ENCODE measurements at regions not wholly inside any gene's neighbourhood (a gene's known extent, or its start where the extent isn't known, plus 50 kb on each side); places are given as distances from the start of the nearest gene placed in this dataset.

DNA sequence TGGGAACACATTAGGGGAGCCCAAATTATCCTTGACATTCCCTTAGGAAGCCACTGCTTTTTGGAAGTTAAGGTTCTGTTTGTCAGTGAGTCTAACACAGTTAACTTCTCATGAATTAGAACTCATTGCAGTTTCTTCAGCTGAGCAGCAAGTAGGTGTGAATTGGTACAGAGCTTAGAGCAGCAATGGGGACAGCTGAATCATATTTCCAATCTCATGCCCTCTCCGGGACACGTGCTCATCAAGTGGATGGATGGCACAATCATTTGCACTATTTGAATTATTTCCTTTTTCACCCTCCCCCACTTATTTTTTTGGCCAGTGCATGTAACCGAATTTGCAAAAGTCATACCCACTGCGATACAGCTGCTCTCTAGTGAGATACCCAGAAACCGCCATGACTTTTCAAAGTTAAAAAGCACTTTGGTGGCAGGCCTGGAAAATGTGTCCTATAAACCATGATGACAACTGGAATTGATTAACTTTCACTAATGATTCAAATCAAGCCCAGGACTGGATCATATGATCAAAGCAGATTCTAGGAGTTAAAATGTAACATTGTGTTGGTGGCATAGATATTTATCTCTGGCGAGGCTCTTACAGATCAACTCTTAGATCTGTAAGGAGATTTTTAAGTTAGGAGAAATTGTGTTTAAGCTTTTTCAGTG, 76.4 kb downstream of the EBLN2 start:
- WGBS, 3 donors: 93 to 95% (median 94%) methylated on average over 6 of the region's 6 CpGs
- H3K36me3 ChIP-seq: no peaks in the 10 kb centered on the region
- TF ChIP-seq EP300 (IDR thresholded peaks at IDR 0.05): no peak
- TF ChIP-seq, protein P1, sequence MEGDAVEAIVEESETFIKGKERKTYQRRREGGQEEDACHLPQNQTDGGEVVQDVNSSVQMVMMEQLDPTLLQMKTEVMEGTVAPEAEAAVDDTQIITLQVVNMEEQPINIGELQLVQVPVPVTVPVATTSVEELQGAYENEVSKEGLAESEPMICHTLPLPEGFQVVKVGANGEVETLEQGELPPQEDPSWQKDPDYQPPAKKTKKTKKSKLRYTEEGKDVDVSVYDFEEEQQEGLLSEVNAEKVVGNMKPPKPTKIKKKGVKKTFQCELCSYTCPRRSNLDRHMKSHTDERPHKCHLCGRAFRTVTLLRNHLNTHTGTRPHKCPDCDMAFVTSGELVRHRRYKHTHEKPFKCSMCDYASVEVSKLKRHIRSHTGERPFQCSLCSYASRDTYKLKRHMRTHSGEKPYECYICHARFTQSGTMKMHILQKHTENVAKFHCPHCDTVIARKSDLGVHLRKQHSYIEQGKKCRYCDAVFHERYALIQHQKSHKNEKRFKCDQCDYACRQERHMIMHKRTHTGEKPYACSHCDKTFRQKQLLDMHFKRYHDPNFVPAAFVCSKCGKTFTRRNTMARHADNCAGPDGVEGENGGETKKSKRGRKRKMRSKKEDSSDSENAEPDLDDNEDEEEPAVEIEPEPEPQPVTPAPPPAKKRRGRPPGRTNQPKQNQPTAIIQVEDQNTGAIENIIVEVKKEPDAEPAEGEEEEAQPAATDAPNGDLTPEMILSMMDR (IDR thresholded peaks at IDR 0.05): no peak
- no peak for TF ChIP-seq POLR2A (IDR thresholded peaks at IDR 0.05)
- H3K4me1 ChIP-seq (ENCODE audit: insufficient read depth): peaks cover 18% of the 10 kb centered on the region
- no peak overlapping the region for H3K27ac ChIP-seq
- H3K4me3 ChIP-seq: no peak overlapping the region
- H3K27me3 ChIP-seq: no peaks in the 10 kb centered on the region
- no peak for DNase-seq
- intact Hi-C loops (cut with DNase I): no loop called here
- no peaks in the 10 kb centered on the region for H3K9me3 ChIP-seq

DNA sequence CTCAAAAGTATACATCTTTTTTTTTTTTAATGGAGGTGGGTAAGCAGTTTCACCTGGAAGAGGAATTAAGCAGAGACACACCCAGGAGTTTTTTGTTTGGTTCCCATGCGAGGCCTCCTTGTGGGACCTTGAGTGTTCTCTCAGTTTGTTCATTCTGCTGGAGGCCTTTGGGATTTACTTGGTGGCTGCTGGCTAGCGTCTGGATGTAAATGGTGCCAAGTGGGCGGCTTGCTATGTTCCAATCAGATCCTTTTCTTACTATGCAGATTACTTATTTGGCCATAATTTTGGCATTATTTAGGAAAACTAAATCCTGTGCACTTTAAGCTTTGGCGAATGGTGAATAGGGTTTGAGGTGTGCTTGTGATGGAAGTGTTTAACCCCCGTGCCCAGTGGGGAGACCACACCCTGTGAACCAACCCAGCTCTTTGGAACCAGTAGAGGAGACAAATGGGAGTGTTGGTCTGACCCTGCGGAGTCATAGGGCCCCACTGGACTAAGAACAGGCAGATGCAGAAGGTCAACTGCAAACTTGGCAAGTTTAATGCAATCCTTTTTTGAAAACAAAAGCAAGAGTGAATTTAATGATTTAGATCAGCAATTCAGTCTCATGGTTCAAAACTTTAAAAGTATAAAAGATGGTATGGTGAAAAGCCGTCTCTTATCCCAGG, 79.4 kb downstream of the EBLN2 start:
- no peaks in the 10 kb centered on the region for H3K9me3 ChIP-seq
- 48 to 58% (median 54%) methylated on average over 7 of the region's 7 CpGs for WGBS, 3 donors
- TF ChIP-seq, protein P1 (IDR thresholded peaks at IDR 0.05): no peak
- TF ChIP-seq EP300 (IDR thresholded peaks at IDR 0.05) (no peak), POLR2A (IDR thresholded peaks at IDR 0.05) (no peak)
- peaks cover 18% of the 10 kb centered on the region for H3K4me1 ChIP-seq (ENCODE audit: insufficient read depth)
- no peaks in the 10 kb centered on the region for H3K27me3 ChIP-seq
- H3K4me3 ChIP-seq: no peak overlapping the region
- DNase-seq: peak in 2 of 5 donors; percentile 35 to 46
- intact Hi-C loops (cut with DNase I): no loop called here
- H3K36me3 ChIP-seq: no peaks in the 10 kb centered on the region
- peak overlapping the region in 1 of 2 donors; percentile 31 for H3K27ac ChIP-seq

DNA sequence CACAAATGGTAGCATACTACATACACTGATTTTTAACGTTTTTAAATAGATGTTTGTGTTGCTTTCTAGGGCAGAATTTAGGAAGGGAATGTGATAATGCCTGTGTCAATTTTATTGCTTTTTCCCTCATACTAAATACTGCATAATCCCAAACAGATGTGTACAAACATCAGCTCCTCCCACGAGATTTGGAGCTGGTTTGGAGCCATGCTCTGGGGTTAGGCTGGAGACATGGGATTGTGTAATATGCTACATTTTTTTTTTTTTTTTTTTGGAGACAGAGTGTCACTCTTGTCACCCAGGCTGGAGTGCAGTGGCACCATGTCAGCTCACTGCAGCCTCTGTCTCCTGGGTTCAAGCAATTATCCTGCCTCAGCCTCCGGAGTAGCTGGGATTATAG, 80.1 kb downstream of the EBLN2 start:
- Histone ChIP-seq H3K9me3 (no peaks in the 10 kb centered on the region), H3K36me3 (no peaks in the 10 kb centered on the region), H3K4me1 (ENCODE audit: insufficient read depth) (peaks cover 19% of the 10 kb centered on the region), H3K4me3 (no peak overlapping the region), H3K27me3 (no peaks in the 10 kb centered on the region), H3K27ac (peak overlapping the region in 1 of 2 donors; percentile 31)
- TF ChIP-seq, protein P1 (IDR thresholded peaks at IDR 0.05): no peak
- TF ChIP-seq POLR2A (IDR thresholded peaks at IDR 0.05): no peak
- TF ChIP-seq EP300 (IDR thresholded peaks at IDR 0.05): no peak
- intact Hi-C loops (cut with DNase I): no loop called here
- WGBS, 3 donors: 35 to 39% (median 39%) methylated on average over 3 of the region's 3 CpGs
- peak in 4 of 5 donors; percentile 40 to 62 (median 51) for DNase-seq

DNA sequence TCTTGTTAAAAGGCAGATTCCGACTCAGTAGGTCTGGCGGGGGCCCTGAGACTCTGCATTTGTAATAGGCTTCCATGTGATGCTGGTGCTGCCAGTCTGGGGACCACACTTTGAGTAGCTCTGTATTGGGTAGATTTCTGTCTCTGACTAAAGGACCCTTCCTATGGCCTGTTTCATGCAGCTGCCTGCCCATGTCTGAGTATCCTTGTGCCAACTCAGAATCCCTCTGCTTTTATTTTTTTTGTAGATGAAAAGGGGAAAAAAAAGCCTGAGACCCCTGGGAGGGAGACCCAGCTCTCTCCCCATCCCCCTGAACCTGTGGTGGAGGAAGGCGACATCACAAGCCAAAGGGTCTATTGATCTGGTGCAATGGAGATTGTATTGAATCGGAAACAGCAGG, 81.9 kb downstream of the EBLN2 start:
- Histone ChIP-seq H3K4me3 (no peak overlapping the region), H3K27me3 (no peaks in the 10 kb centered on the region), H3K36me3 (no peaks in the 10 kb centered on the region), H3K27ac (peak overlapping the region in 1 of 2 donors; percentile 39), H3K4me1 (ENCODE audit: insufficient read depth) (peaks cover 32% of the 10 kb centered on the region), H3K9me3 (no peaks in the 10 kb centered on the region)
- WGBS, 3 donors: 95 to 98% (median 97%) methylated on average over 4 of the region's 4 CpGs
- intact Hi-C loops (cut with DNase I): no loop called here
- DNase-seq: no peak
- TF ChIP-seq, protein P1 (IDR thresholded peaks at IDR 0.05): no peak
- TF ChIP-seq POLR2A (IDR thresholded peaks at IDR 0.05) (no peak), EP300 (IDR thresholded peaks at IDR 0.05) (no peak)

Measured in ovary (tissue), 7 donors.